ENCODE measurements at regions not wholly inside any gene's neighbourhood (a gene's known extent, or its start where the extent isn't known, plus 50 kb on each side); places are given as distances from the start of the nearest gene placed in this dataset.

GRCh38 chr9:21561502-21561901 is 79.4 kb upstream of the IFNE start:
- no peak for TF ChIP-seq CTCF (conservative IDR thresholded peaks at IDR 0.05; ENCODE audit: low read length)
- no peak for DNase-seq (ENCODE audit: low read depth)
- no peak overlapping the region for H3K4me3 ChIP-seq (ENCODE audit: low read length)

- no peak for TF ChIP-seq CTCF (conservative IDR thresholded peaks at IDR 0.05; ENCODE audit: low read length)
- no peak for DNase-seq (ENCODE audit: low read depth)
- H3K4me3 ChIP-seq (ENCODE audit: low read length), result no peak overlapping the region
These were observed 82.1 kb upstream of the IFNE start for GRCh38 chr9:21564175-21564574.

- no peak for DNase-seq (ENCODE audit: low read depth)
- TF ChIP-seq CTCF (conservative IDR thresholded peaks at IDR 0.05; ENCODE audit: low read length), result no peak
- no peak overlapping the region for H3K4me3 ChIP-seq (ENCODE audit: low read length)
These were observed 83.0 kb upstream of the IFNE start for GRCh38 chr9:21565155-21565554.

- DNase-seq (ENCODE audit: low read depth), result no peak
- TF ChIP-seq CTCF (conservative IDR thresholded peaks at IDR 0.05; ENCODE audit: low read length), result no peak
These were observed 85.8 kb upstream of the IFNE start for GRCh38 chr9:21567926-21568325.

GRCh38 chr9:21568484-21568883 is 86.4 kb upstream of the IFNE start:
- no peak for DNase-seq (ENCODE audit: low read depth)
- no peak overlapping the region for H3K4me3 ChIP-seq (ENCODE audit: low read length)
- TF ChIP-seq CTCF (conservative IDR thresholded peaks at IDR 0.05; ENCODE audit: low read length), result no peak

More at GRCh38 chr9:21567926-21568325, 85.8 kb upstream of the IFNE start:
- no peak overlapping the region for H3K4me3 ChIP-seq (ENCODE audit: low read length)

- TF ChIP-seq CTCF (conservative IDR thresholded peaks at IDR 0.05; ENCODE audit: low read length), result no peak
- H3K4me3 ChIP-seq (ENCODE audit: low read length), result no peak overlapping the region
- no peak for DNase-seq (ENCODE audit: low read depth)
These were observed 87.6 kb upstream of the IFNE start for GRCh38 chr9:21569721-21570120.

GRCh38 chr9:21570643-21571275 is 88.6 kb upstream of the IFNE start:
- TF ChIP-seq CTCF (conservative IDR thresholded peaks at IDR 0.05; ENCODE audit: low read length), result no peak
- H3K4me3 ChIP-seq (ENCODE audit: low read length), result no peak overlapping the region
- DNase-seq (ENCODE audit: low read depth), result no peak
